GM12865 (cell line): ENCODE measurements at regions not wholly inside any gene's neighbourhood (a gene's known extent, or its start where the extent isn't known, plus 50 kb on each side); places are given as distances from the start of the nearest gene placed in this dataset.
"Not testable (repeated sequence)": the region's sequence is repeated elsewhere in the genome, so short reads cannot be mapped to it uniquely, and the experiment has no call there.

Experiments
- DNase-seq: peaks from one replicate; pipeline ENCODE4 v3.0.0; 2010; ENCODE audit warnings: low read depth
- H3K4me3 ChIP-seq: 2 replicates; pipeline ENCODE4 v1.5.1; 2011; ENCODE audit warnings: mild to moderate bottlenecking, low read depth, low read length, control low read depth
- TF ChIP-seq, protein P1 (sequence below): IDR thresholded peaks from 2 replicates; pipeline ENCODE4 v1.5.1; 2011; ENCODE audit warnings: low read length, control low read depth, low read depth, inconsistent platforms; ENCODE audit not compliant: insufficient read depth; ENCODE audit errors: missing control alignments

- no peak for DNase-seq
- H3K4me3 ChIP-seq: no peak overlapping the region
- TF ChIP-seq, protein P1, sequence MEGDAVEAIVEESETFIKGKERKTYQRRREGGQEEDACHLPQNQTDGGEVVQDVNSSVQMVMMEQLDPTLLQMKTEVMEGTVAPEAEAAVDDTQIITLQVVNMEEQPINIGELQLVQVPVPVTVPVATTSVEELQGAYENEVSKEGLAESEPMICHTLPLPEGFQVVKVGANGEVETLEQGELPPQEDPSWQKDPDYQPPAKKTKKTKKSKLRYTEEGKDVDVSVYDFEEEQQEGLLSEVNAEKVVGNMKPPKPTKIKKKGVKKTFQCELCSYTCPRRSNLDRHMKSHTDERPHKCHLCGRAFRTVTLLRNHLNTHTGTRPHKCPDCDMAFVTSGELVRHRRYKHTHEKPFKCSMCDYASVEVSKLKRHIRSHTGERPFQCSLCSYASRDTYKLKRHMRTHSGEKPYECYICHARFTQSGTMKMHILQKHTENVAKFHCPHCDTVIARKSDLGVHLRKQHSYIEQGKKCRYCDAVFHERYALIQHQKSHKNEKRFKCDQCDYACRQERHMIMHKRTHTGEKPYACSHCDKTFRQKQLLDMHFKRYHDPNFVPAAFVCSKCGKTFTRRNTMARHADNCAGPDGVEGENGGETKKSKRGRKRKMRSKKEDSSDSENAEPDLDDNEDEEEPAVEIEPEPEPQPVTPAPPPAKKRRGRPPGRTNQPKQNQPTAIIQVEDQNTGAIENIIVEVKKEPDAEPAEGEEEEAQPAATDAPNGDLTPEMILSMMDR: no peak
Observed at GRCh38 chr3:193055352-193055751, 137.7 kb upstream of the MB21D2 start.

DNA sequence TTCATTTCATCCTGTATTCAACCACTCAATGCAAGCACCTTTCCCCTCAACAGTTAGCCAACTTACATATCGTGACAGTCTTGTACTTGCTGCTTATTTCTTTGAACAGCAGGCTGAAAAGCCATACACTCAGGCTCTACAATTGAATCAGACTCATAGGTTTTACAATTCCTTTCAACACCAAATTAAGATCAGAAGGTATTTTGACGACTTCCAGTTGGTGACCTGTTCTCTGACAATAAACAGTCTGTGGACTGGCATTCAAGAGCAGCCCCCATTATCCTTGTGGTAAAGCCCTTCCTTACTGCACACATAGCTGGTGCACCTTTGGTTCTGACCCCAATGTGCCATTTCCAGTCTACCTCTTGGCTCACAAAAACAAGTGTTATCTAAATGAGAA is 140.0 kb upstream of the MB21D2 start:
- TF ChIP-seq, protein P1: no peak
- no peak overlapping the region for H3K4me3 ChIP-seq
- no peak for DNase-seq

DNA sequence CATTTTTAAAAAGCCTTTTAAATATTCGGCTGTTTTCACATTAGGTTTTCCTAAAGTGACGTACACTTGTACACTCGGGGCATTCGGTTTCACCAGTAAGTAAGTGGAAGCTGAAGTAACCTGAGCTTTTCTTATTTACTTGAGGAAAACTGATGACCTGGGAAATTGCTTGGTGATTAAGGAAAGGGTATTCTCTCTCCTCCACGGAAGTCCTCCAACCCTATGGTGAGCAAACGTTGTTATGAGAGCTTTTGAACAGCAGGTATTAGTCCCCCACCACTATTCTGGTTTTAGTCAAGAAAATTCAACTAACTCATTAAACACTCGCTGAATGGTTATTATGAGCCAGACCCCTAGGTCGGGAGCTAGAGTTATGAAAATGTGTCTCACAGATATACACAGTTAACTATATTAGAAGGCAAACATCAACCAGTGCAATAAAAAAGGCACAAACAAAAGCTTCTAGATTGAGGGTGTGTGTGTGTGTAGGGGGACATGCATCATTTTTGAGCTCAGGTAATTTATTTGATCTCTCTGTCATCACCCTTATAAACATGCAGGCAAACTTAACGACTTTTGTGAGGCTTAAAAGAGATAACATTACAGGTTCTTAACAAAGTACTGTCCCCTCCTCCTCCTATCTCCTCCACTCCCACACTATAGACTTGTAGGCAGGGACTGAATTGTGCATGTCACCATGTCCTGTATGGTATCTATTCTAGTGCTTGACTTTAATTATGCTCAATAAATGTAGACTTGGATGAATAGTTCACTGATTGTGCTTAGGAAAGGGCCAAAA is 143.3 kb upstream of the MB21D2 start:
- no peak for DNase-seq
- no peak overlapping the region for H3K4me3 ChIP-seq
- TF ChIP-seq, protein P1: no peak

- no peak for DNase-seq
- TF ChIP-seq, protein P1: no peak
- no peak overlapping the region for H3K4me3 ChIP-seq
Observed at GRCh38 chr3:193068365-193068764, 150.7 kb upstream of the MB21D2 start.

- not testable (repeated sequence) for DNase-seq, H3K4me3 ChIP-seq
Observed at GRCh38 chr3:193069732-193070131, 152.1 kb upstream of the MB21D2 start.

DNA sequence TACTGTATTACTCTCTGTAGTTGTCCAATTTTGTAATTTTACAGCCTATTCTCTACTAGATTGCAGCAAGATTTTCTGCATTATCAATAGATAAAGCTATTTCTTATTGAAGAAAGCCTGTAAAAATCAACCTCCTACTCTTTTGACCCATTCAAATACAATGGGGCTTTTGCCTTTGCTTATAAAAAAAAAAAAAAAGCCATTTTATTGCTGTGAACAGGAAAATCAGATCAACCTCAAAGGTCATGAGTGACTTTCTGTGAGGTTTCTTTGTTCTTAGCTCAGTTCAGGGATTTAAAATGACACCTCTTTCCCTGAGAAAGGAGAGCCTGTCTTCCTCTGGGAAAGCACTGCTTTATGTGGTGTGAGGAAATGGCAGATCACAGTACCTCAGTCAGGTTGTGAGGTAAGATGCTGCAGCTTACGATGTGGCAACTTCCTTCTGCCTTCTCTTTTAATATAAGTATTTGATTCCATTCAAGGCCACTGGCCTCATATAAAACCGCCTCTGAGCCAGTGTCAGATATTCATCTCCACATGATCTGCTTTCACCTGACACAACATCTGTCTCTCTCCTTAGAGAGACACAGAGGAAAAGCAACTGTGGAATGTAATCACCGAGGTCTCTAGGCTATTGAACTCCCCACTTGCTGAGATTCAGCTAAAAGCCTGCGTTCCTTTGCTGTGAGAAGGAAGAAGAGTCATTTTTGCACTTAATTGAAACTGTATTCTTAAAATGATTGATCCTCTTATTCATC is 161.5 kb upstream of the MB21D2 start:
- DNase-seq: no peak
- H3K4me3 ChIP-seq: no peak overlapping the region
- TF ChIP-seq, protein P1: no peak

DNA sequence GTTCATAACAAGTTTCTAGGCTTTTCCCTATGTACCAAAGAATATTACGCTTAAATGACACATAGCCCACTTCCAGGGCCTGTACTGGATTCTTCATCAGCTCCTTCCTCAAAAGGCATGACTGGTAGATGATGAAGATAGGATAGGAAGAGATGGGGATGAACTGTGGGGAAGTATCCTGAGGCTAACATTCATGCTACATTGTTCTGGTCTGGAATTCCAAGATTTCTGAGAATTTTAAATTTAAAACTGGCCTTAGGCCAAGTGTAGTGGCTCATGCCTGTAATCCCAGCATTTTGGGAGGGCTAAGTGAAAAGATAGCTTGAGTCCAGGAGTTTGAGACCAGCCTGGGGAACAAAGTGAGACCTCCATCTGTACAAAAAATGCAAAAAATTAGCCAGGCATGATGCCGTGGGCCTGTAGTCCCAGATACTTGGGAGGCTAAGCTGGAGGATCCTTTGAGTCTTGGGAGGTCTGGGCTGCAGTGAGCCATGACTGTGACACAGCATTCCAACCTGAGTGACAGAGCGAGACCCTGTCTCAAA is 160.1 kb upstream of the PLAAT1 start:
- H3K4me3 ChIP-seq: no peak overlapping the region
- DNase-seq: no peak
- TF ChIP-seq, protein P1: no peak
